ENCODE measurements at regions not wholly inside any gene's neighbourhood (a gene's known extent, or its start where the extent isn't known, plus 50 kb on each side); places are given as distances from the start of the nearest gene placed in this dataset.

DNA sequence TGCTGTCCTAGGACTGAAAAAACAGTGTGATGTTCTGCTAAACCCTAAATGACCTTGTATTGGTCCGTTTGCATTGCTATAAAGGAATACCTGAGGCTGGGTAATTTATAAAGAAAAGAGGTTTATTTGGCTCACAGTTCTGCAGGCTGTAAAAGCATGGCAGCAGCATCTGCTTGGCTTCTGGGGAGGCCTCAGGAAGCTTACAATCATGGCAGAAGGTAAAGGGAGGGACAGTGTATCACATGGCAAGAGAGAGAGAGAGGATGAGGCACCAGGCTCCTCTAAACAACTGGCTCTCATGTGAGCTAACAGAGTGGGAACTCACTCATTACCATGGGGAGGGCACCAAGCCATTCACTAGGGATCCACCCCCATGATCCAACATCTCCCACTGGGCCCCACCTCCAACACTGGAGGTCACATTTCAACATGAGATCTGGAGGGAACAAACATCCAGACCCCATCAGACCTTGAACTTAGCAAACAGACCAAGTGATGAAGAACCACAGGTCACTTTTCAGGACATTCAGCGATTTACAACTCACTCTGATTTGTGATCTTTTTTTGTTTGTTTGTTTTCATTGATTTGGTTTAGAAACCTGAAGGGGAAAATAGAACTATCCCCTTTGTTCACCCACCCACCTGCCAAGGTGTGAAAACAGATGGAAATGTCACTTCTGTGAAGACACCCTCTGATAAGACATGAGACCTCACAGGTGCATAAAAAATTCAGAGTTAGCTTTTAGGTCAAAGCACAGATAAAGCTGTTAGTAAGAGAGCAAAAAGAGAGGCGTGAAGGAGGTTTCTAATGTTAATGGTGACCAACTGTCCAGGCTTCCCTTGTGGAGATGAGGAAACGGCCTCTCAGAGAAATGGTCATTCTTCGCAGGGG, 104.2 kb upstream of the RALGPS2 start:
- TF ChIP-seq EZH2 (IDR thresholded peaks at IDR 0.05) = no peak
- TF ChIP-seq, protein P1, sequence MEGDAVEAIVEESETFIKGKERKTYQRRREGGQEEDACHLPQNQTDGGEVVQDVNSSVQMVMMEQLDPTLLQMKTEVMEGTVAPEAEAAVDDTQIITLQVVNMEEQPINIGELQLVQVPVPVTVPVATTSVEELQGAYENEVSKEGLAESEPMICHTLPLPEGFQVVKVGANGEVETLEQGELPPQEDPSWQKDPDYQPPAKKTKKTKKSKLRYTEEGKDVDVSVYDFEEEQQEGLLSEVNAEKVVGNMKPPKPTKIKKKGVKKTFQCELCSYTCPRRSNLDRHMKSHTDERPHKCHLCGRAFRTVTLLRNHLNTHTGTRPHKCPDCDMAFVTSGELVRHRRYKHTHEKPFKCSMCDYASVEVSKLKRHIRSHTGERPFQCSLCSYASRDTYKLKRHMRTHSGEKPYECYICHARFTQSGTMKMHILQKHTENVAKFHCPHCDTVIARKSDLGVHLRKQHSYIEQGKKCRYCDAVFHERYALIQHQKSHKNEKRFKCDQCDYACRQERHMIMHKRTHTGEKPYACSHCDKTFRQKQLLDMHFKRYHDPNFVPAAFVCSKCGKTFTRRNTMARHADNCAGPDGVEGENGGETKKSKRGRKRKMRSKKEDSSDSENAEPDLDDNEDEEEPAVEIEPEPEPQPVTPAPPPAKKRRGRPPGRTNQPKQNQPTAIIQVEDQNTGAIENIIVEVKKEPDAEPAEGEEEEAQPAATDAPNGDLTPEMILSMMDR (IDR thresholded peaks at IDR 0.05) = no peak
